IMR-90 (cell line): ENCODE measurements at regions not wholly inside any gene's neighbourhood (a gene's known extent, or its start where the extent isn't known, plus 50 kb on each side); places are given as distances from the start of the nearest gene placed in this dataset.

Experiments used
- ATAC-seq: fragments of 200-7000 bp; cut with Tn5 transposase; 2 replicates; pipeline ENCODE4 v1.9.1; 2020; ENCODE audit warnings: low read depth, mild to moderate bottlenecking, moderate library complexity
- BruUV-seq: library from RNA; stranded (reverse); fragments of 400-500 nt; replicated peaks from 2 replicates; lab custom pipeline; 2021; lab: Mats Ljungman, UMichigan
- CTCF ChIA-PET: fragments of 300-600 bp; formaldehyde crosslinking; extraction: SDS; loops from one replicate; lab custom pipeline; 2021; ENCODE audit warnings: antibody characterized with exemption; lab: Yijun Ruan, JAX
- POLR2A ChIA-PET: fragments of 300-600 bp; sonication (Branson Sonifier 250); formaldehyde crosslinking; loops from one replicate; lab custom pipeline; 2022; ENCODE audit warnings: antibody characterized with exemption; ENCODE audit not compliant: unreplicated experiment; lab: Charles Lee
- DNase-seq: peaks from one replicate; pipeline ENCODE4 v3.0.0; 2013
- H2AFZ ChIP-seq: replicated peaks from 2 replicates; pipeline ENCODE3; 2013; ENCODE audit warnings: low read length, mild to moderate bottlenecking; ENCODE audit not compliant: poor library complexity
- H2AK5ac ChIP-seq: 2 replicates; pipeline ENCODE4 v1.6.1; 2013; ENCODE audit warnings: low read depth, low read length, inconsistent platforms
- H2AK9ac ChIP-seq: replicated peaks from 2 replicates; pipeline ENCODE3; 2013; ENCODE audit warnings: mild to moderate bottlenecking, low read depth, low read length, moderate library complexity; ENCODE audit not compliant: poor library complexity
- H2BK120ac ChIP-seq: 2 replicates; pipeline ENCODE4 v1.6.1; 2013; ENCODE audit warnings: low read depth, low read length, inconsistent platforms
- H2BK15ac ChIP-seq: 3 replicates; pipeline ENCODE4 v1.6.1; 2013; ENCODE audit warnings: low read depth, low read length, inconsistent platforms
- H2BK20ac ChIP-seq: 2 replicates; pipeline ENCODE4 v1.6.1; 2013; ENCODE audit warnings: low read depth, mild to moderate bottlenecking, inconsistent platforms, low read length, moderate library complexity
- H2BK5ac ChIP-seq: 2 replicates; pipeline ENCODE4 v1.6.1; 2013; ENCODE audit warnings: mild to moderate bottlenecking, low read depth, low read length, inconsistent platforms; ENCODE audit not compliant: poor library complexity, severe bottlenecking
- H3K14ac ChIP-seq: replicated peaks from 2 replicates; pipeline ENCODE4 v1.6.1; 2013; ENCODE audit warnings: low read depth, low read length, inconsistent platforms
- H3K18ac ChIP-seq: 2 replicates; pipeline ENCODE4 v1.6.1; 2013; ENCODE audit warnings: low read depth, low read length, control low read depth
- H3K23ac ChIP-seq: 2 replicates; pipeline ENCODE4 v1.6.1; 2013; ENCODE audit warnings: low read depth, low read length, inconsistent platforms
- H3K27ac ChIP-seq: 2 replicates; pipeline ENCODE4 v1.5.1; 2013; ENCODE audit warnings: mild to moderate bottlenecking, control low read depth, low read length; ENCODE audit not compliant: insufficient read depth
- H3K27me3 ChIP-seq: 2 replicates; pipeline ENCODE4 v1.6.1; 2013; ENCODE audit warnings: low read length; ENCODE audit not compliant: control insufficient read depth, insufficient read depth
- H3K36me3 ChIP-seq: 2 replicates; pipeline ENCODE4 v1.6.1; 2013; ENCODE audit warnings: low read length, mixed read lengths; ENCODE audit not compliant: control insufficient read depth, insufficient read depth
- H3K4ac ChIP-seq: 2 replicates; pipeline ENCODE4 v1.6.1; 2013; ENCODE audit warnings: low read depth, low read length, inconsistent platforms
- H3K4me1 ChIP-seq: 2 replicates; pipeline ENCODE4 v1.6.1; 2013; ENCODE audit warnings: low read length, mixed read lengths; ENCODE audit not compliant: control insufficient read depth, insufficient read depth
- H3K4me2 ChIP-seq: 2 replicates; pipeline ENCODE4 v1.6.1; 2013; ENCODE audit warnings: low read depth, mild to moderate bottlenecking, control low read depth, low read length, moderate library complexity
- H3K4me3 ChIP-seq: 2 replicates; pipeline ENCODE4 v1.5.1; 2013; ENCODE audit warnings: low read depth, mild to moderate bottlenecking, control low read depth, low read length, moderate library complexity; ENCODE audit not compliant: insufficient read depth
- H3K56ac ChIP-seq: 2 replicates; pipeline ENCODE4 v1.6.1; 2013; ENCODE audit warnings: low read length, inconsistent platforms; ENCODE audit not compliant: insufficient read depth; ENCODE audit errors: extremely low read depth
- H3K79me1 ChIP-seq, 2 experiments: 2 replicates each; pipeline ENCODE4 v1.6.1; 2013; ENCODE audit warnings: low read length in 2 of 2, inconsistent platforms in 1 of 2, low read depth in 1 of 2
- H3K9ac ChIP-seq: 2 replicates; pipeline ENCODE4 v1.6.1; 2013; ENCODE audit warnings: low read depth, low read length, control low read depth
- H3K9me1 ChIP-seq: 2 replicates; pipeline ENCODE4 v1.6.1; 2013; ENCODE audit warnings: low read length, inconsistent platforms; ENCODE audit not compliant: insufficient read depth
- H3K9me3 ChIP-seq: 2 replicates; pipeline ENCODE4 v1.6.1; 2013; ENCODE audit warnings: low read length; ENCODE audit not compliant: control insufficient read depth, insufficient read depth
- H4K20me1 ChIP-seq: 2 replicates; pipeline ENCODE4 v1.6.1; 2013; ENCODE audit warnings: low read length, inconsistent platforms; ENCODE audit not compliant: insufficient read depth
- H4K5ac ChIP-seq: 2 replicates; pipeline ENCODE4 v1.6.1; 2013; ENCODE audit warnings: mild to moderate bottlenecking, low read depth, low read length, control low read depth
- H4K8ac ChIP-seq, 2 experiments: 2 replicates each; pipeline ENCODE4 v1.6.1; 2013; ENCODE audit warnings: low read depth in 2 of 2, low read length in 2 of 2, control low read depth in 1 of 2, inconsistent platforms in 1 of 2
- H4K91ac ChIP-seq: 2 replicates; pipeline ENCODE4 v1.6.1; 2013; ENCODE audit warnings: low read depth, low read length, inconsistent platforms; ENCODE audit not compliant: insufficient read depth
- CHD1 ChIP-seq: IDR thresholded peaks from 2 replicates; pipeline ENCODE4 v1.6.1; 2012; ENCODE audit warnings: low read depth, low read length, improper control_type of control experiment
- FOS ChIP-seq: fragments of 150-350 bp; IDR thresholded peaks from 2 replicates; pipeline ENCODE4 v1.6.1; 2016; ENCODE audit warnings: low read depth, low read length
- MAFK ChIP-seq: IDR thresholded peaks from 2 replicates; pipeline ENCODE4 v1.6.1; 2012; ENCODE audit warnings: low read depth, low read length, improper control_type of control experiment
- MAZ ChIP-seq: IDR thresholded peaks from 2 replicates; pipeline ENCODE4 v1.6.1; 2012; ENCODE audit warnings: low read depth, mild to moderate bottlenecking, low read length, improper control_type of control experiment, moderate library complexity, borderline replicate concordance
- MXI1 ChIP-seq: IDR thresholded peaks from 2 replicates; pipeline ENCODE4 v1.6.1; 2012; ENCODE audit warnings: low read depth, mild to moderate bottlenecking, low read length, moderate library complexity, borderline replicate concordance
- NFE2L2 ChIP-seq: fragments of 150-350 bp; IDR thresholded peaks from 2 replicates; pipeline ENCODE4 v1.6.1; 2016; ENCODE audit warnings: low read depth, mild to moderate bottlenecking, low read length
- POLR2A ChIP-seq: IDR thresholded peaks from 2 replicates; pipeline ENCODE4 v1.6.1; 2012; ENCODE audit warnings: mild to moderate bottlenecking, low read depth, low read length
- RAD21 ChIP-seq: IDR thresholded peaks from 2 replicates; pipeline ENCODE4 v1.6.1; 2012; ENCODE audit warnings: low read length, improper control_type of control experiment
- RCOR1 ChIP-seq: IDR thresholded peaks from 2 replicates; pipeline ENCODE4 v1.6.1; 2012; ENCODE audit warnings: mild to moderate bottlenecking, low read length, improper control_type of control experiment; ENCODE audit not compliant: insufficient replicate concordance
- RFX5 ChIP-seq: IDR thresholded peaks from 2 replicates; pipeline ENCODE4 v1.8.0; 2012; ENCODE audit warnings: low read depth, mild to moderate bottlenecking, low read length, moderate library complexity
- SMC3 ChIP-seq: fragments of 150-350 bp; IDR thresholded peaks from 2 replicates; pipeline ENCODE4 v1.6.1; 2016; ENCODE audit warnings: low read depth, mild to moderate bottlenecking, antibody characterized with exemption, low read length, moderate library complexity
- WGBS, 2 experiments: methylation state at CpG; one replicate each; pipeline versions ENCODE4 v1.1.5 to v1.1.7; 2013; ENCODE audit warnings: missing lambda C conversion rate in 2 of 2; ENCODE audit not compliant: insufficient read length in 1 of 2; ENCODE audit errors: extremely low coverage in 2 of 2; 5-methylcytosine and 5-hydroxymethylcytosine counted together
- dilution Hi-C: fragments of 300-500 bp; cut with HindIII; formaldehyde crosslinking; loops from one replicate; pipeline ENCODE4 v1.14.3; 2018; ENCODE audit warnings: low sequenced_read_pairs; ENCODE audit not compliant: unreplicated experiment
- in situ Hi-C: fragments of 300-500 bp; cut with MboI; formaldehyde crosslinking; loops from 3 replicates; pipeline ENCODE4 v1.14.3; 2019; ENCODE audit warnings: low sequenced_read_pairs, inconsistent platforms, mixed read lengths
- intact Hi-C: fragments of 100-400 bp; cut with micrococcal nuclease; formaldehyde crosslinking; loops from 2 replicates; pipeline ENCODE4 v1.10.0; 2022
- TF ChIP-seq, protein P1 (sequence below): fragments of 150-350 bp; IDR thresholded peaks from 2 replicates; pipeline ENCODE4 v1.6.1; 2016; ENCODE audit warnings: low read depth, mild to moderate bottlenecking, low read length, moderate library complexity, borderline replicate concordance
- TF ChIP-seq, protein P2 (sequence below): conservative IDR thresholded peaks from 2 replicates; pipeline ENCODE4 v1.5.1; 2012; ENCODE audit warnings: mild to moderate bottlenecking, low read depth, low read length, improper control_type of control experiment

DNA sequence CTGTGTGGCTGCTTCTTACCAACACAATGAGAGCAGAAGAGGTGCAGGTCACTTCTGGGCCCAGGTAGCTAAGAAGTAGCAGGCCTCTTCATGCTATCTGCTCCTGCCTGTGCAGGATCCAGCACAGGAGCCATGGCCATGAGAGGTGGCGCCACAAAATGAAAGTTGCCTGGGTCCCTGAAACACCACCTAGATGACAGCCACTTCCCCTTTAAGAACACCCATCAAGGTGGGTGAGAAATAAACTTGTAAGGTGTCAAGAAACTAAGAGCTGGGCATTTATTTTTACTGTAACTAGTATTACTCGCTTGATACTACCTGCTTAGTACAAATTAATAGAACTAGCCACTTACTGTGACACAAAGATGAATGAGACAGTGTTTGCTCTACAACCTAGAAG is 484.6 kb upstream of the TBL1XR1 start:
- Histone ChIP-seq H3K27ac (no peak overlapping the region), H3K9ac (no peak overlapping the region), H3K14ac (no peak overlapping the region), H2BK120ac (no peak overlapping the region), H2BK15ac (no peak overlapping the region; the same call in 2 of the 3 replicates), H3K4me1 (peaks cover 6% of the 10 kb centered on the region), H3K36me3 (no peaks in the 10 kb centered on the region), H3K27me3 (no peaks in the 10 kb centered on the region), H4K20me1 (no peaks in the 10 kb centered on the region), H3K4me3 (no peak overlapping the region), H4K8ac (no peak overlapping the region), H3K4ac (no peak overlapping the region), H3K9me3 (no peaks in the 10 kb centered on the region), H3K4me2 (no peak overlapping the region), H2BK5ac (no peak overlapping the region), H3K56ac (no peak overlapping the region), H3K9me1 (no peaks in the 10 kb centered on the region), H4K5ac (no peak overlapping the region), H3K23ac (no peak overlapping the region), H4K91ac (no peak overlapping the region), H3K18ac (no peak overlapping the region), H2AFZ (no peak overlapping the region), H2AK9ac (no peak overlapping the region), H2AK5ac (no peak overlapping the region), H3K79me1 (no peaks in the 10 kb centered on the region), H2BK20ac (no peak overlapping the region)
- intact Hi-C loops: loop anchor here (5.0 kb wide), 1 partner anchor 300 kb away; no protein-coding TSS in a partner anchor
- in situ Hi-C loops: no loop called here
- dilution Hi-C loops: no loop called here
- BruUV-seq: no TSS peak
- WGBS, 2 experiments: no CpG with 5 or more reads among the region's 2 CpGs
- CTCF ChIA-PET: no interaction called here
- DNase-seq (no peak), ATAC-seq (no peak)
- POLR2A ChIA-PET: no interaction called here
- TF ChIP-seq, protein P1, sequence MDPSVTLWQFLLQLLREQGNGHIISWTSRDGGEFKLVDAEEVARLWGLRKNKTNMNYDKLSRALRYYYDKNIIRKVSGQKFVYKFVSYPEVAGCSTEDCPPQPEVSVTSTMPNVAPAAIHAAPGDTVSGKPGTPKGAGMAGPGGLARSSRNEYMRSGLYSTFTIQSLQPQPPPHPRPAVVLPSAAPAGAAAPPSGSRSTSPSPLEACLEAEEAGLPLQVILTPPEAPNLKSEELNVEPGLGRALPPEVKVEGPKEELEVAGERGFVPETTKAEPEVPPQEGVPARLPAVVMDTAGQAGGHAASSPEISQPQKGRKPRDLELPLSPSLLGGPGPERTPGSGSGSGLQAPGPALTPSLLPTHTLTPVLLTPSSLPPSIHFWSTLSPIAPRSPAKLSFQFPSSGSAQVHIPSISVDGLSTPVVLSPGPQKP: no peak
- no peak for TF ChIP-seq MAZ
- no peak for TF ChIP-seq MXI1
- TF ChIP-seq MAFK: no peak
- no peak for TF ChIP-seq RFX5
- TF ChIP-seq SMC3: no peak
- TF ChIP-seq NFE2L2: no peak
- no peak for TF ChIP-seq POLR2A
- no peak for TF ChIP-seq RAD21
- TF ChIP-seq CHD1: no peak
- no peak for TF ChIP-seq RCOR1
- no peak for TF ChIP-seq FOS
- TF ChIP-seq, protein P2, sequence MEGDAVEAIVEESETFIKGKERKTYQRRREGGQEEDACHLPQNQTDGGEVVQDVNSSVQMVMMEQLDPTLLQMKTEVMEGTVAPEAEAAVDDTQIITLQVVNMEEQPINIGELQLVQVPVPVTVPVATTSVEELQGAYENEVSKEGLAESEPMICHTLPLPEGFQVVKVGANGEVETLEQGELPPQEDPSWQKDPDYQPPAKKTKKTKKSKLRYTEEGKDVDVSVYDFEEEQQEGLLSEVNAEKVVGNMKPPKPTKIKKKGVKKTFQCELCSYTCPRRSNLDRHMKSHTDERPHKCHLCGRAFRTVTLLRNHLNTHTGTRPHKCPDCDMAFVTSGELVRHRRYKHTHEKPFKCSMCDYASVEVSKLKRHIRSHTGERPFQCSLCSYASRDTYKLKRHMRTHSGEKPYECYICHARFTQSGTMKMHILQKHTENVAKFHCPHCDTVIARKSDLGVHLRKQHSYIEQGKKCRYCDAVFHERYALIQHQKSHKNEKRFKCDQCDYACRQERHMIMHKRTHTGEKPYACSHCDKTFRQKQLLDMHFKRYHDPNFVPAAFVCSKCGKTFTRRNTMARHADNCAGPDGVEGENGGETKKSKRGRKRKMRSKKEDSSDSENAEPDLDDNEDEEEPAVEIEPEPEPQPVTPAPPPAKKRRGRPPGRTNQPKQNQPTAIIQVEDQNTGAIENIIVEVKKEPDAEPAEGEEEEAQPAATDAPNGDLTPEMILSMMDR: no peak
